NCI-H2196 (cell line): ENCODE measurements at regions not wholly inside any gene's neighbourhood (a gene's known extent, or its start where the extent isn't known, plus 50 kb on each side); places are given as distances from the start of the nearest gene placed in this dataset.
"Not testable (repeated sequence)": the region's sequence is repeated elsewhere in the genome, so short reads cannot be mapped to it uniquely, and the experiment has no call there.

Experiments
- DNase-seq: peaks from one replicate; lab custom pipeline; 2025; ENCODE audit not compliant: unreplicated experiment; lab: John Stamatoyannopoulos, UW

DNA sequence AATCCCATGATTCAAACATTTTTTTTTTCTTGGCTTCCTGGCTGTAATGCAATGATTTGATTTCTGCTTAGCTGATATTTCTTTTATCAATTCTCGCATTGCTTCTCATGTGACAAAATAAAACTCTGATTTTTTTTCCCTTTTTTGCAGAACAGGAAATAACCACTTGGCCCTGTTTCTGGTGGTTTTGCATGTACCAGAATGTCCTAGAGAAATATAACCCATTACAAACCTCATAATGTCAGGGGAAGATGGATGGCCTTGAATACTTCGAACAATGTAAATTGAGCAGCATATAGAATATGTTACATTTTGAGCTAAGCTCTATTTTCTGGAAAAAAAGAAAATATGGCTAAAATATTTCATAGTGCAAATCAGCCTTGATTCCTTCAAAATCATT is 275.6 kb downstream of the RAP2B start:
- no peak for DNase-seq

DNA sequence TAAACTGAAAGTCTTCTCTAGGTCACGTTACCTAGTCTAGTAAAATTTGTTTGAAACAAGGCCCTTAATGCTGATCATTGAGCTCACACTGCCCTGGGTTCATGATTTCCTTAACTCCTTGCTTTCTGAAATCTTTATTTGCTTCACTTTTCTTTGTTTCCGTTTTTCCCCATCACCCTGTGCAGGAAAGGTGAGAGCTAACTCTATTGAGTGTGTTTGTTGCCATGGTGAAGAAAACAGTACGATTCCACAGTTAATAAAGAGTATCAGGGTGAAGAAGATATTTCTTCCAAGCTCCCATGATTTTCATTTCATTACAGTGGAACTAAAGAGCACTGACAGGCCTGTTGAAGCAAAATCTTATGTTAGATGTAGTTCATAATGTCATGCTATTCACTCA is 276.2 kb downstream of the RAP2B start:
- no peak for DNase-seq

DNA sequence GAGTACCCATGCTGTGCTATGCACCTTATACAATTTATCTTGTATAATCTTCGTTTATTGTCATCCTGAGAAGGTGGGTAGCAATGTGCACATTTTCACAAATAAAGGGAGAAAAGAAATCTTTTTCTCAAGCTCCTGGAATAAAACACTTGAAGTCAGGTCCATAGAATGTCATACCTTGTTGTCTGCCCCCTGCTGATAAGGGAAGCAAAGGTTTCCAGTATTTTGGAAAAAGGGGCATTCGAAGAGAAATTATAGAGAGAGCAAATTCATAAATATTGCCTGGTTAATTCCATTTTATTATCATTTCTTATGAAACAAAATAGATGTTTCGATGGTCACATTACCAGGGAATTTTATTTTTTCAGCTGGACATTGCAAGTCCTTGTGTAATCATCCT is 277.8 kb downstream of the RAP2B start:
- no peak for DNase-seq

DNA sequence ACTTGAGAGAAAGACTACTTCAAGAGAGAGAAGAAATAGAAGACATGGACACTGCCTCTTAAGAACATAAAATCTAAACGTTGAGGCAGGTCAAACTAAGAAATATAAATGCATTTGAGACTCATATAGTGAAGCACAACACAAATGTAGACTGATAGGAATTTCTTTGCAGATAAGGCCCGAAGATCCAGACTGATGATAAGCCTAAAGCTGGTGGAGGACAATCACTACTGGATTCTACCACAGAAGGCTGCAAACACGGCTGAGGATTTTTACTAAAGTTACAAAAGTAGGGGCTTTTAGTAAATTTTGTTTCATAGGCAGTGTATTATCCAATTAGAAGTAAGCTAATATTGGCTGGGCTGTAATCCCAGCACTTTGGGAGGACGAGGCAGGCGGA is 278.3 kb downstream of the RAP2B start:
- no peak for DNase-seq

DNA sequence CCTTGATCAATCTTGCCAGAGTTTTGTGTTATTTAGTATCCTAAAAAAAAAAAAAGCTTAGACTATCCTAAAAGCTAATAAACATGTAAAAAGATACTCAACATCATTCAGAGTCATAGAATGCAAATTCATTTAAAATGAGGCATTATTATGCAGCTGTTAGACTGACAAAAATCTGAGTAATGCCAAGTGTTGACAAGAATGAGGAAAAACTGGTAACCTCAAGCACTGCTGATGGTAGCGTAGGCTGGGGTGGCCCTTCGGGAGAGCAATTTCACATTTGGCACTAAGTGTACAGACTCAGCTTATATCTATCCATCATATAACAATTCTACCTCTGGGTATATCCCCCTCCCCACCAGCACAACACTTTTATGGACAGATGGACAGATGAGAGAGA is 280.4 kb downstream of the RAP2B start:
- no peak for DNase-seq

DNA sequence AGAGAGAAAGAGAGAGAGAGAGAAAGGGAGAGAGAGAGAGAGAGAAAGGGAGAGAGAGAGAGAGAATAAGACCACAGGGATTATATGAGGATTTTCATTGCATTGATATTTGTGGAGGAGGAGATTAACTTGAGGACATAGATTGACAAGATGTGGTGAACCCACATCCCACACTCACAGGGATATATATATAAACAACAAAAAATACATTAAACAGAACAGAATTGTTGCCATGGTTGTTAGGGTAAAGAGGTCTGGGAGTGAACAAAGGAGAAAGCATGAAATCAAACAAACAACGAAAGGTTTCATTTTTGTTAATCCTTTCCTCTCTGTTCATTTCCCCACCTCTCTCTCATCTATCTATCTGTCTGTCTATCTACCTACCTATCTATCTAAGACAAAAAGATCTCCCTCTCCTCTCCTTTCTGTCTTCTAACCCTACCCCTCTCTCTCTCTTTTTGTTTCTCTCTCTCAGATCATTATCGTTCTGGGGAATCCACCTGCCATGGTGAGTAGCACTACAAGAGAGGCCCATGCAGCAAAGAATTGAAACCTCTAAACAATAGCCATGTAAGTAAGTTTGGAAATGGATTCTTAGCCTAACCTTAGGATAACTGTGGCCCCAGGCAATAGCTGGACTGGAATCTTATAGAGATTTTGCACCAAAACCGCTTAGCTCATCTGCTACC is 280.9 kb downstream of the RAP2B start:
- no peak for DNase-seq

DNA sequence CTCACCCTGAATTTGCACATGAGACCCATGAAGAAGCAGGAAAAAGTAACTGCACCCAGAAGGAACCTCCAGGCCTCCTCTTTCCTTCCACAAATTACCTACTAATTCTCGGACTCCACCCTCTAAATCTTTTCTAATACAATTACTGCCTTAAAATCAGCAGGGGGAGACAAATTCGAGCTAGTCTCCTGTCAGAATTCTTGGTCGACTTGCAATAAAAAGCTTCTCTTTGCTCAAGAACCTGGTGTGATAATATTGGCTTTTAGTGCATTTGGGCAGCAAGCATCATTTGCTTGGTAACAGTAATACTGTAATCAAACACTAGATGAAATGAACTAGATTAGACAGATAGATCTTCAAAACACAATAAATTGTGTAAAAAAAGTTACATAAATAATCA is 281.9 kb downstream of the RAP2B start:
- DNase-seq, result no peak

DNA sequence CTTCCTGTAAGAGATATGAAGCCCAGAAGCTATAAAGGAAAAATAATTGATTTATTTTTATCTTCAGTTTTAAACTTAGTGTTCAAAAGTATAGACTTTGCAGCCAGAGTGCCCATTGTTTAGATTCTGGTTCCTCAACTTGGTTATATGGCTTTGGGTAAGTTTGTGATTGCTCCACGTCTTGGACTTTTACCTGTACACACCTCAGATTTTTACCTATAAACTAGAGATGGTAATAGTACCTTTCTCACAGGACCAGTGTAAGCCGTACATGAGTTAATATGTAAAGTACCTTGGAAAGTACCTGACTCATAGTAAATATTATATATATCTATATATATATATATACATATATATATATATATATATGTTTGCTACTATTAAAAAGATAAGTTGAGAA is 283.8 kb downstream of the RAP2B start:
- no peak for DNase-seq

DNA sequence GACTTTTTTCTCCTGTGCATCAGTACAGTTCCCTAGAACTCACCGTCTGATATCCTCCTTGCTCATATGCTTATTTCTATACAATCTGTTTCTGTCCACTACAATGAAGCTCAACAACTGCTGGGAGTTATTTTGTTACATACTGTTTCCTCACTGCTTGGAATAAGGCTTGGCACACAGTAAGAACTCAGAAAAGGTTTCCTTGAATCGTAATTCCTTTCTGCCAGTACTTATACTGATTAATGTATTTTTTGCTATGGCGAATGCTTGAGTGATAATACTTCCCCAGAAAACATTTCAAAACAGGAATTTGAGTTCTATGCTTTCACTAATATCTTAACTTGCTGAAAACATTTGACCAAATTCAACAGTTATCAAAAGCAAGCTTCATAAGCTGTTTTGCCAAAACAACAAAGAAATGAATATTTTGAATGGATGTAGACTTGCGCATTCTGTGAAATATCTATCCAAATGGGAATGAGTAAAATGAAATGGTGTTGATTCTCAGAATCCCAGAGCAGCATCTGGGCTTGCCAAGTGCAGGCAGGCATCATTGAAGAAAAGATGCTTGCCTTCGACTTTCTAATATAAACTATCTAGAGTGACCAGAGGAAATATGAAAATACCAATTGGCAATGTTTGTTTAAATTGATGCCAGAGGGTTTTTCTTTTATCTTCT is 286.3 kb downstream of the RAP2B start:
- no peak for DNase-seq

DNA sequence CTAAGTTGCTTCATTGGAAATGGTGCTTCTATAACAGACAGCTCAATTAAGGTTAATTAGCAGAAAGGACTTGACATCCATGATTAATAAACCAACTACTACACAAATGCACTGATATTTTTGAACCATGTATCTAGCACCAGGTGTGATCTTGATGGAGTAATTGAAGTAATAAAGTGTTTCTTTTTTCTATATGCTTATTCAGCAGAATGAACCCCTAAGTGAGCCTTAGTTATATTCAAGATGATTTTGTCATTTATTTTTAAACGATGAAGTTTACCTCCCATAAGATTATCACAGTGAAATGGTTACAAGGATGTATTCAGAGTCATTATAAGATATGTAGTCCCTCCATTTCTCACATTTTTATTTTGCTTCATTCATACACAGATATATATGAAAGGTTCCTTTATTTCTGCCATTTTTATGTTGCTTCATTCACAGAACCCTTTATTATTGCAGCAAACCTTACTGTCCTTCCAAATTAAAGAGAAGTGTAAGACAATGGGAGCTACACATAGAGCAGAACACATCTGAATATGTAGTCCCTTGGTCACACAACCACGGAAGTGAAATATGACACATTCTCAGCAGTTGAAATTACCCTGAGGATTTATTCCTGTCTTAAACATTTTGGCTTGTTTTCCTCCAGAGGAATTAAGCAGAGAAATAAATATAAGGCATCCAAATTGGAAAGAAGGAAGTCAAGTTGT is 295.0 kb downstream of the RAP2B start:
- no peak for DNase-seq

DNA sequence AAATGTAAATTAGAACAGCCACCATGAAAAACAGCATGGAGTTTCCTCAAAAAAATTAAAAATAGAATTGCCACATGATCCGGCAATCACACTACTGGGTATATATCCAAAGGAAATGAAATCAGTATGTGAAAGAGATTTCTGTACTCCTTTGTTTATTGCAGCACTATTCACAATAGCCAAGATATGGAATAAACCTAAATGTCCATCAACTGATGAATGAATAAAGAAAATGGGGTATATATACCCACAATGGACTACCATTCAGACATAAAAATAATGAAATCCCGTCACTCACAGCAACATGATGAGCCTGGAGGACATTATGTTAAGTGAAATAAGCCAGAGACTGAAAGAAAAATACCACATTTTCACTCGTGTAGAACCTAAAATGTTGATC is 296.9 kb downstream of the RAP2B start:
- DNase-seq, result no peak

DNA sequence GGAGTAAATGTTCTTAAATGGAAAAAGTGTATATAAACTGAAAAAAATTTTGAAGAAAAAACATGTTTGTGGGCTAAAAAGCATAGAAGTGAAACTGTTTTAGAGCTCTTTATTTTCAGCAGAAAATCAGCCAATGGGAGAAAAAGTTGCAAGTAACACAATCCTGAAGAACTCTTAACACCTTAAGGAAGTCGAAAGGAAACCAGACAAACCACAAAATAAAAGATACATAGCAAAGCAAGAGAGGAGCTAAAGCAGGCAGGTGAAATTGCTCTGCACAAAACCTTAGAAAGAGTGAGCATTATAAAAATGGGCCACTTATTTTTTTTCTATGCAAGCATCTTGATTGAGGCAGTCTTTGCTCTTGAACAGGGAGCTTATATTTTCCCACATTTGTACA is 300.5 kb downstream of the RAP2B start:
- no peak for DNase-seq

DNA sequence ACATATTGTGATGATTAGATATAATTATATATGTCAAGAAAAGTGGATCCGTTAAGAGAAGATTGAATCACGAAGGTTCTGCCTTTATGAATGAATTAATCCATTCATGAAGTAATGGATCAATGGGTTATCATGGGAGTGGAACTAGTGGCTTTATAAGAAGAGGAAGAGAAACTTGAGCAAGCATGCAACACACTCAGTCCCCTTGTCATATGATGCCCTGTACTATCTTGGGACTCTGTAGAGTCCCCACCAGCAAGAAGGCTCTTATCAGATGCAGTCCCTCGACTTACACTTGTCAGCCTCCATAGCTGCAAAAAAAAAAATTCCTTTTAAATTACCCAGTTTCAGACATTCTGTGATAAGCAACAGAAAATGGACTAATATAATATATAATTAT is 301.9 kb downstream of the RAP2B start:
- no peak for DNase-seq

DNA sequence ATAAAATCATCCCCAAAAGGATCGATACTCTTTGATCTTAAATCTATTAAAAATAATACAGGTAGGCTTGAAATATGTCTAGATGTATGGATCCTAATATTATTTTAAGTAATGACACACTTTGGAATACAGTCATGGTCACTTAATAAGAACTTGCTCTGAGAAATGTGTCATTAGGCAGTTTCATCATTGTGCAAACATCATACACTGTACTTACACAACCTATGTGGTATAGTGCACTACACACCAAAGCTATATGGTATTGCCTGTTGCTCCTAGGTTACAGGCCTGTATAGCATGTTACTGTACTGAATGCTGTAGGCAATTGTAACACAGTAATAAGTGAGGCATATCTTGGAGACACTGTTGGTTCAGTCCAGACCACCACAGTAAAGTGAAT is 307.1 kb downstream of the RAP2B start:
- DNase-seq, result no peak

DNA sequence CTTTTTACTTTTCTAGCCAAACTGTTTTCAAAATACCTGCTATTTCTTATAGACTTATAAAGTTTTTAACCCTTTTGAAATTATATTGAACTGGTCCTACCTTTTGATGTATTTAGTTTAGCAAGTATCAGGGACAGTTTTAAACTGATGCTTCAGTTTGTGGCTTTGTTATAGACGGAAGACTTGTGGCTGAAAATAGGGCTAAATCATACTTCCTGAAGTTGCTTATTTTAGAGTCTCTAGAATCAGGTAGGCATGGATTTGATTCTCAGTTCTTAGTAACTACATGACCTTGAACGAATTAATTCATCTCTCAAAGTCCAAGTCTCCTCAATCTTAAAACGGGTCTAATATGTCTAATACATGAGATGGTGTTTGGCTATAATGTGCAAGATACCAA is 322.8 kb downstream of the RAP2B start:
- no peak for DNase-seq

DNA sequence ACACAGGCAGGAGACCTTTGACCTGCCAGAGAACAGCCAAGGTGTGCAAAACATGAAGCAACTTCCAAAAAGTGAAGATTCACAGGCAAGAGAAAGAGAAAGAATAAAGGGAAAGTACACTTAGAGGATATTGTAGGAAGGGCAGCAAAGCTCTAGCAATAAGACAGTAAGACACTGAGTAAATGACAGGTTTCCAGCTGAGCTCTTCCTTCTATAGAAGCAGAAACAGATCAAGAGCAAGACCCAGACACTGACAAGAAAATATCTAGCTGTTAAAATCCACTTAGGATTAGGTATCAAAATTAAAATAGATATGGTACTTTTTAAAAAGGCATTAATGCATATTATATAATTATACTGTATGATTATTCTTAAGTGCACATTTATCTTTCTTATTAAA is 333.4 kb downstream of the RAP2B start:
- no peak for DNase-seq

DNA sequence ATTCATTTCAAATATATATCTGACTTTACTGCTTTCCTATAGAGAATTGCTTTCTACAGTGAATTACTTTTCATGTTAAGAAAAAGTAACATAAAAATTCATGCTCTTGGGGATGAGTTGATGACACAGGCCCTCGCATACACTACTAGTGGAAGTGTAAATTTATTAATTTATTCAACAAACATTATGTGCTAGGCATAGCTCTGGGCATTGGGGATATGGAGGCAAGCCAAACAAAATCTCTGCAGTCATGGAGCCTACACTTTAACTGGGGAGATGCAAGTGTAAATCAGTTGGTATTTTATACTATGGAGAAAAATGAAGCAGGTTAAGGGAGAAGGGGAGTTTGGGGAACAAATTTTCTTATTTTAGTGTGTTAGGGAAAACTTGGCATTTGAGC is 340.7 kb downstream of the RAP2B start:
- DNase-seq, result no peak

DNA sequence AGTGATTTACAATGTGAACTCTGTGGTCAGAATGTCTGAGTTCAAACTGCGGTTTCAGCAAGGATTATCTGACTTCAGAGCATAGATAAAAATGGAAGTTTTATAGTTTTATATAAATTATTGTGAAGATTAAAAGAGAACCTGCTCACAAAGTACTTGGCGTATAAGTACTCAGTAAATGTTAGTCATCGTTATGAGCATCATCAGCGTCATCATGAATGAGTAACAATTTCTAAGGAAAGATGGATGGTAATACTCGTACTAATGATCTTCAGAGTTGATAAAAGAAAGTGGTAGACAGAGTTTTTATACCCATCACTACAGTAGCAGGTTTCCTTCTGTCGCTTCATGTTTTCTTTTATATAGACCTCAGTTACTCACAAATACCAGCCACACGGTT is 341.8 kb downstream of the RAP2B start:
- no peak for DNase-seq

DNA sequence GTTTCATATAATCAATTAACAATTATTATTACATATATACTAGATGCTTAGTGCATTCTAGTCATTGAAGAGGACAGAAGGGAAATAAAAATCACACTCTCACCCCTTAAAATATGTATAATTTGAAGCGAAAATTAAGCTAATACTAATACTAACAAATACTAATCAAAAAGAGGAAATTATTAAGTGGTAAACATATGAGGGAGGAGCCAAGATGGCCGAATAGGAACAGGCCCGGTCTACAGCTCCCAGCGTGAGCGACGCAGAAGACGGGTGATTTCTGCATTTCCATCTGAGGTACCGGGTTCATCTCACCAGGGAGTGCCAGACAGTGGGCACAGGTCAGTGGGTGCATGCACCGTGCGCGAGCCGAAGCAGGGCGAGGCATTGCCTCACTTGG is 344.2 kb downstream of the RAP2B start:
- not testable (repeated sequence) for DNase-seq

DNA sequence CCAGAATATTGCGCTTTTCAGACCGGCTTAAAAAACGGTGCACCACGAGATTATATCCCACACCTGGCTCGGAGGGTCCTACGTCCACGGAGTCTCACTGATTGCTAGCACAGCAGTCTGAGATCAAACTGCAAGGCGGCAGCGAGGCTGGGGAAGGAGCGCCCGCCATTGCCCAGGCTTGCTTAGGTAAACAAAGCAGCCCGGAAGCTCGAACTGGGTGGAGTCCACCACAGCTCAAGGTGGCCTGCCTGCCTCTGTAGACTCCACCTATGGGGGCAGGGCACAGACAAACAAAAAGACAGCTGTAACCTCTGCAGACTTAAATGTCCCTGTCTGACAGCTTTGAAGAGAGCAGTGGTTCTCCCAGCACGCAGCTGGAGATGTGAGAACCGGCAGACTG is 344.7 kb downstream of the RAP2B start:
- not testable (repeated sequence) for DNase-seq

DNA sequence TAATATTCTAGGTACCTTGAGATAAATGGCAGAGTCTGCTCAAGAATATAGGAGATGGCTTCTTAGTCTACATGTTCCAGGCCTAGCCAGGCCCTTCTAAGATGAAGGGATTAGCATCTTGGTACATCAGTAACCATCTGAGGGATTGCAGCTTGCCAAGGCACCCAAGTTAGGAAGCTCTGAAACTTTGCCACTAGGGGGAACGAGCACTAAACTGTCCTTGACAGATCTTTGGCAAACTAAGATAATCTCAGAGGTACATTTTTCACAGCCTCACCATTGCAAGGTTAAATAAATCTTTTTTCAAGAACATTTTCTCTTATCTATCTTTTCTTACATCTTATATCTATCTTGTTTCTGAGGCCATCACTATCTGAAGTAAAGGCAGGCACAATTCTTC is 351.2 kb downstream of the RAP2B start:
- no peak for DNase-seq

DNA sequence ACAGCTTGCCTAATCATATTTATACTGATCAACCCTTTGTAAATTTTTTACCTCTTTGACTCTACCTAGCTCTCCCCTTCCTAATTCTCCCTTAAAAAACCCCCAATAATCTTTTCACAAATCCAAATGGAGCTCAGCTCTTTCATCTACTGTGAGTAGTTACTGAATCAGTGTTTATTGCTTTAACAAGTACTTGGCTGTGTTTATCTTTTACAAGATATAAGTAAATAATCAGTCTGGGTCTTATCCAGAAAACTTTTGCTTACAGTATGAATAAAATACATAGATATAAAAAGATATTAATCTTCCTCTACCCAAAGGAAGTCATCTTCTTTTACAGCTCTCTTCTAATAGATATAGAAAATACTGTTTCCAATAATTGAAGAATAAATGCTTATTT is 366.4 kb downstream of the RAP2B start:
- DNase-seq, result no peak
